DMS53 treated with DMSO at 0.1 percent for 48 hours (cell line): ENCODE measurements at regions not wholly inside any gene's neighbourhood (a gene's known extent, or its start where the extent isn't known, plus 50 kb on each side); places are given as distances from the start of the nearest gene placed in this dataset.

ENCODE experiments used
- DNase-seq: peaks from one replicate; lab custom pipeline; 2025; ENCODE audit not compliant: unreplicated experiment; lab: John Stamatoyannopoulos, UW

DNA sequence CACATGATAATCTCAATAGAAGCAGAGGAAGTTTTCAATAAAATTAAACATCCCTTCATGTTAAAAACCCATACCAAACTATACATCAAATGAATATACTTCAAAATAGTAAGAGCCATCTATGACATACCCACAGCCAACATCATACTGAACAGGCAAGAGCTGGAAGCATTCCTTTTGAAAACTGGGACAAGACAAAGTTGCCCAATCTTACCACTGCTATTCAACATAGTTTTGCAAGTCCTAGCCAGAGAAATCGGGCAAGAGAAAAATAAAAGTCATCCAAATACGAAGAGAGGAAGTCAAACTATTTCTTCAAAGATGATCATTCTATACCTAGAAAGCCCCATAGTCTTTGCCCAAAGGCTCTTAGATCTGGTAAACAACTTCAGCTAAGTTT, 454.7 kb upstream of the PRICKLE1 start:
- DNase-seq, result no peak

GRCh38 chr12:43038991-43039390, 449.4 kb upstream of the PRICKLE1 start:
- DNase-seq, result no peak

DNA sequence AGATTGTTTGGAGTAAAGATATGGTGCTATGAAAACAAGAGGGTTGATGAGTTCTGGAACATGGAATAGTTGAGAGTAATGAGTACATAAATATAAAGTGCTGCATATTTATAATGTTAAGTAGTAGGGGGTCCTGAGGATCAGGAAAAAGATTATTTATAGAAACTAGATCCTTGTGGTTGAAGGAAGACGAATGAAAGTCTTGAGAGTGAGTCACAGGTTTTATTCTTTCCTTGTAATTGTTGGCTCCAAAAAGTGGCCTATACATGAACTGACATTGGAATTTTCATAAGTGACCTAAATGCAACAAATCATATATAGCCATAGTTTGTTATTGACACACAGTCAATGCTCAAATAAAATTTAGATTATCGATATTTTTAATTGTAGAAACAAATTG, 440.4 kb upstream of the PRICKLE1 start:
- DNase-seq, result no peak

GRCh38 chr12:43028826-43029225, 439.3 kb upstream of the PRICKLE1 start:
- DNase-seq, result no peak

GRCh38 chr12:43022838-43023237, 433.3 kb upstream of the PRICKLE1 start:
- no peak for DNase-seq

GRCh38 chr12:43015090-43015737, 425.7 kb upstream of the PRICKLE1 start:
- DNase-seq, result no peak

- no peak for DNase-seq
Observed at GRCh38 chr12:43011383-43011926, 421.9 kb upstream of the PRICKLE1 start.

DNA sequence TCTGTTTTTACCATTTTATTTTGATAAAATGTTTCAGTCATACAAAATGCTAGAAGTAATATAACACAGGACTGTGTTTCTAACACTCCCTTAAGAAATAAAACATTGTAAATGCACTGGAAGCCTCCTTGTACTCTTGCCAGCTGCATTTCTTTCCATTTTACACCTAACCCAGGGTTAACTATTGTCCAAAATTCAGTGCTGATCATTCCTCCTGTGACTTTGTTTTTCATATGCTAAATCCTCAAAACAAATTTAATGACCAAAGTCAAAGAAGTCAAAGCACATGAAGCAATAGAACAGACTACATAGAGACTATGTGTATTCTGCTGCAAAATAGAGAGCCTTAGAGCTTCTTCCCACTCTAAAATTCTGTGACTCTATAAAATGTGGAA, 420.3 kb upstream of the PRICKLE1 start:
- no peak for DNase-seq

DNA sequence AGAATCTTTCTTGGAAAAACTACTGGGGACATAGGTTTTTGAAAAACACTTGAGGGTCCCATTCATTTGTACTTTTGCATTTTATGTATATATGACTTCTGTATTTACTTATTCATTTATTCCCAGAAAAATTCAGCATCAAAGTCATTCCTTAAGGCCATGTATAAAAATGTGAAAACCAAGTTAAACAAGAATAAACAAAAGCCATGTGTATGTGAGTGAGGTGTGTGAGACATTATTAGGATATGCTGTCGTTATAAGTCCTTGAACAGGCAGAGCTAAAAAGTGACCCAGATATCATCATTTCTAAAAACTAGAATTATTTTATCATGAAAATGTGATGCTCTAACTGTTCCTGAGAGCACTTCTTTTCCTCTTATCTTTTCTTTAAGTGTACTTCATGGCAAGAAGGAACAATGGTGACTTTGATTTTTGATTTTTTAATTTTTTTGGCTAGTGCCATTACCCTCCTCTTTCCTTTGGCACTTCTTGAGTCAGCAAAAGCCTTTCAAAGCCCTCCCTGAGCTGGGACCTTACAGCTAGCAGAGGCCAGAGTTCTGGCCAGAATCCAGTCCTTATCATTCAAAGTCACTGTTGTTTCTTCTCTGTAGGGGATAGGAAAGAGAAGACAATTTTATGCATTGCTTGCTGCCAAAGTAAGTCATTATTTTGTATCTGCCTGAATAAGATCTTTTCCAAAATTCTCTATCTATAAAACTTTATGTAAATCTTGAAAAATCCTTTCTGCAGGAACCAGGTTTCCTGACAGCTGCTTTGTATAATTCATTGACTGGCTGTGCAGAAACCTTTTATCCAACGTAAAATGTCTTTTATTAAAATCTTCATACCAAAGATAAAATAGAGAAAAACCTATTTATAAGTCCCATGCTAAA, 419.7 kb upstream of the PRICKLE1 start:
- DNase-seq, result no peak

- DNase-seq, result no peak
Observed at GRCh38 chr12:43004908-43005307, 415.4 kb upstream of the PRICKLE1 start.

DNA sequence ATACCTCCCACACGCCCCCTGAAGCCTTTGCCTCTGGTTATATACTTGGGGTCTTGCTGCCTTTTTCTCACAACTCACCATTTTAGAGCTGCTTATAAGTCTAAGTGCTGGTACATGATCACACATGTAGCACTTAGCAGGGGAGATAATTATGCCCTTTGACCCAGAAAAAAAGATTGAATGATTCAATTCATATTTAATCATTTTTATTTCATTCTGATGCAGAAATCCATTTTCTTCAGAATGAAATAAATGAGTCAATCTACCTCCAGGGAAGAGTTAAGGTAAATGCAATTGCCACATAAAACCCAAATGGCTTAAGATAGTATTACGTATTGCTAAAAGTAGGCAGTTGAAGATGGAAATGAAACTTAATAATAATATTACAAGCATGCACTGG, 414.6 kb upstream of the PRICKLE1 start:
- DNase-seq, result no peak

GRCh38 chr12:42996869-42997431, 407.4 kb upstream of the PRICKLE1 start:
- DNase-seq, result no peak

GRCh38 chr12:42992826-42993225, 403.3 kb upstream of the PRICKLE1 start:
- DNase-seq, result no peak

- DNase-seq, result no peak
Observed at GRCh38 chr12:42990387-42990786, 400.8 kb upstream of the PRICKLE1 start.

DNA sequence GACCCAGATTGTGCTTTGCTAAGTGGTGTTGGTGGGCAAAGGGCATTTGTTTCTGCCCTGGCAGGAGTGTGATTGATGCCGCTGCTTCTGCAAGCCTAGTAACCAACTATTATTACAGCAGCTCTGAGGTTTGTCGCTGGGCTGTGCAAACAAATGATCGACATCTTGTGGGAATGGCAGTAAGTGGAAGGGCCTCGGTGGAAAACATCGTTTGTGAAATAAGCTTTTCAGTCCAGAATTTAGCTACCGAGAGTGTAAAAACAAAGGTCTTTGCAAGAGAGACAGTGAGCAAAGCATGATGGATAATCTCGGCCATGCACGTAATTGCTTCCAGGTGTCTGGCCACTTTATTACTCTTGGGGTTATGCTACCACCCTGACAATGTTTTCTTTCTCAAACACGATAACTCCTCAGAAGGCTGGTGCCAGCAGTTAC, 397.7 kb upstream of the PRICKLE1 start:
- DNase-seq, result no peak

DNA sequence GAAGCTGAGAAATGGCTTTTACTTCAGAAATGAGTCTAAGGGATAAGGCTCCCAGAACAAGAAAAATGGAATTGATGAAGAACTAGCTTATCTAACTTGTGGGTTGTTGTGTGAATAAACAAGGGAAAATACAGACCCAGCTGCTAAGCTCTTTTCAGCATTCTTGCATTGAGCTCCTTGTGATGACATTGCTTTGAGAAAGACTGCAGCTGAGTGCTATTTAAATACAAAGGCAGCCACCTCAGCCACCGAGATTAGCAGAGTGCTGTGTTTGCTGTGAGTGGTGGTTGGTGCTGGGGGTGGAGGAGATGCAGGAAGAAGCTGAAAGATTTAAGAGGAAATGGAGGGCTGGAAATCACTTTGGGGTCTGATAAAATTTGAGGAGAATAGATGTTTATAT, 396.0 kb upstream of the PRICKLE1 start:
- no peak for DNase-seq

GRCh38 chr12:42982828-42983227, 393.3 kb upstream of the PRICKLE1 start:
- DNase-seq, result no peak

DNA sequence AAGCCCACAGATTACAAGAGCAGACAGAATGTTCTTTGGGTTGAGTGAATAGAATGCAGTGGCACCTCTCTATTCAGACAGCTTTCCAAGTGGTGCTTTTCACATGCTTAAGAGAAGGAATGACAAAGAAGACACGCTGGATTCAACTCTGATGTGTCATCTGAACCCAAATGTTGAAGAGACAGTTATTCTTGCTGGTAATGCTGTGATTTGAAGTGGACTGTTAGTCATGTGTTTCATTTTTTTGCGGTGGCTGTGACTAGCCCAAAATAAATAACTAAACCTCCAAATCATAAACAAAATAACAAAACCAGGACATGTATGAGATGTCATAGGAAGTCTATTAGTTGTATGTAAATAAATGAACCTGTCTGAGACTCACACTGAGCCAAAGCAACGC, 391.8 kb upstream of the PRICKLE1 start:
- DNase-seq, result no peak

GRCh38 chr12:42980441-42980840, 390.9 kb upstream of the PRICKLE1 start:
- DNase-seq, result no peak

DNA sequence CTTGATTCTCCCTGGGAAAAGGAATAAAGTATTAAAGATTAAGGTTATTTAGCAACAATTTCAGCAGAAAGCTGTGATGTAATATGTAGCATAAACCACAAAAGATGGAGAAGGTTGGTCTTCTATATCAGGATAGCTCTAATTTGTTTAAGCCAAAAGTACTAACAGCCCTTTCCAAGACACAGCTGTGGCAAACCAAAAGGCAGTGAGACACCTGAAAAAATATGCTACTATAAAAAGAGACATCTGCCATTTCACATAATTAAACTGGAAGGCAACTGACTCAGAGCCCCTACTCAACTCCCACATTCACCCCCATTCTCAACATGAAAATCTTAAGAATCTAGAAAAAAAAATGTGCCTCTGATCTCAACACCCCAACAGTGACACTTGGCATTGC, 390.2 kb upstream of the PRICKLE1 start:
- no peak for DNase-seq

- DNase-seq, result no peak
Observed at GRCh38 chr12:42978708-42979107, 389.2 kb upstream of the PRICKLE1 start.
